Panc1 (cell line): ENCODE measurements at regions not wholly inside any gene's neighbourhood (a gene's known extent, or its start where the extent isn't known, plus 50 kb on each side); places are given as distances from the start of the nearest gene placed in this dataset.
A peak's percentile ranks its signal among the peaks of the same experiment; 100 is the strongest.

Source experiments
- ATAC-seq: fragments of 200-7000 bp; cut with Tn5 transposase; 2 replicates; pipeline ENCODE4 v1.9.1; 2020; ENCODE audit warnings: mild to moderate bottlenecking, moderate library complexity
- BruUV-seq: library from RNA; stranded (reverse); fragments of 400-500 nt; replicated peaks from 2 replicates; lab custom pipeline; 2021; lab: Mats Ljungman, UMichigan
- CTCF ChIA-PET: fragments of 300-600 bp; sonication (Branson Sonifier 250); formaldehyde crosslinking; loops from one replicate; lab custom pipeline; 2022; ENCODE audit warnings: antibody characterized with exemption; lab: Charles Lee
- POLR2A ChIA-PET: fragments of 300-600 bp; sonication (Branson Sonifier 250); formaldehyde crosslinking; loops from one replicate; lab custom pipeline; 2022; ENCODE audit warnings: antibody characterized with exemption; lab: Charles Lee
- DNase-seq: peaks from one replicate; pipeline ENCODE4 v3.0.0-alpha.2; 2010; ENCODE audit warnings: low read depth, low spot score
- H3K27ac ChIP-seq: 2 replicates; pipeline ENCODE4 v1.5.1; 2011; ENCODE audit warnings: mild to moderate bottlenecking, low read length, inconsistent platforms
- H3K27me3 ChIP-seq: fragments of 200-500 bp; sonication (Bioruptor generic); 2 replicates; pipeline ENCODE4 v1.6.0; 2014; ENCODE audit warnings: low read length, inconsistent platforms; ENCODE audit not compliant: control insufficient read depth, insufficient read depth
- H3K36me3 ChIP-seq: fragments of 200-500 bp; sonication (Bioruptor generic); 2 replicates; pipeline ENCODE4 v1.5.1; 2014; ENCODE audit warnings: inconsistent platforms, mild to moderate bottlenecking, low read length, moderate library complexity; ENCODE audit not compliant: control insufficient read depth, insufficient read depth
- H3K4me1 ChIP-seq: 2 replicates; pipeline ENCODE4 v1.5.1; 2011; ENCODE audit warnings: inconsistent platforms, mild to moderate bottlenecking, low read length, moderate library complexity; ENCODE audit not compliant: control insufficient read depth, insufficient read depth
- H3K4me3 ChIP-seq, 2 experiments: 2 replicates each; pipeline ENCODE4 v1.5.1; 2011 to 2012; ENCODE audit warnings: low read depth in 2 of 2, low read length in 2 of 2, mild to moderate bottlenecking in 2 of 2, inconsistent platforms in 1 of 2, moderate library complexity in 1 of 2
- H3K9me3 ChIP-seq: fragments of 200-500 bp; sonication (Bioruptor generic); 2 replicates; pipeline ENCODE4 v1.5.1; 2014; ENCODE audit warnings: low read depth, mild to moderate bottlenecking, inconsistent platforms, low read length, moderate library complexity; ENCODE audit not compliant: control insufficient read depth, insufficient read depth
- POLR2AphosphoS5 ChIP-seq: IDR thresholded peaks from 2 replicates; pipeline ENCODE4 v1.6.1; 2012; ENCODE audit warnings: mild to moderate bottlenecking, low read depth, low read length, moderate library complexity
- SIN3A ChIP-seq: IDR thresholded peaks from 2 replicates; pipeline ENCODE4 v1.6.1; 2012; ENCODE audit warnings: low read depth, mild to moderate bottlenecking, low read length, moderate library complexity, borderline replicate concordance; ENCODE audit not compliant: insufficient read depth
- TCF7L2 ChIP-seq: IDR thresholded peaks from 2 replicates; pipeline ENCODE4 v1.6.1; 2011; ENCODE audit warnings: mild to moderate bottlenecking, low read depth, low read length, inconsistent platforms
- in situ Hi-C: cut with HindIII; loops from 2 replicates; pipeline ENCODE4 v1.10.0; 2016; ENCODE audit warnings: low sequenced_read_pairs, low pct_unique_long_range_greater_than_20kb
- intact Hi-C: fragments of 100-400 bp; cut with micrococcal nuclease; formaldehyde crosslinking; loops from one replicate; pipeline ENCODE4 v1.10.0; 2022; ENCODE audit not compliant: unreplicated experiment
- TF ChIP-seq, protein P1 (sequence below), 2 experiments: IDR thresholded peaks; 2 replicates each; pipeline ENCODE4 v1.6.1; 2011 to 2012; ENCODE audit warnings: low read depth in 2 of 2, control low read depth in 1 of 2, low read length in 1 of 2, mild to moderate bottlenecking in 1 of 2, moderate library complexity in 1 of 2; ENCODE audit not compliant: insufficient read depth in 1 of 2
- TF ChIP-seq, protein P2 (sequence below): fragments of 450-650 bp; IDR thresholded peaks from 2 replicates; pipeline ENCODE4 v1.5.1; 2017; ENCODE audit warnings: mild to moderate bottlenecking

DNA sequence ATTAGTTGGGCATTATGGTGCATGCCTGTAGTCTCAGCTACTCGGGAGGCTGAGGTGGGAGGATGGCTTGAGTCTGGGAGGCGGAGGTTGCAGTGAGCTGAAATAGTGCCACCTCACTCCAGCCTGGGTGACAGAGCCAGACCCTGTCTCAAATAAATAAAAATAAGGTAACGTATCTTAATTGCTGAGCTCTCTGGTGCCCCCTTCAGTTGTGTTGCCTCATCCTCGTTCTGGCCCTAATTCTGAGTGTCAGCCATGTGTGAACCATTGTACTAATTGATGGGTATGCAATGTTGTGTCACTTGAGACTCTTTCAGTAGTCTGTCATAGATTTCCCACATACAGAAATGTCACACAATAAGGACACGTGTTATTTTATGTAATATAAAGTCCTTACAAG lies 363.1 kb upstream of the RBFOX1 start:
- in situ Hi-C loops: no loop called here
- TF ChIP-seq, protein P1, sequence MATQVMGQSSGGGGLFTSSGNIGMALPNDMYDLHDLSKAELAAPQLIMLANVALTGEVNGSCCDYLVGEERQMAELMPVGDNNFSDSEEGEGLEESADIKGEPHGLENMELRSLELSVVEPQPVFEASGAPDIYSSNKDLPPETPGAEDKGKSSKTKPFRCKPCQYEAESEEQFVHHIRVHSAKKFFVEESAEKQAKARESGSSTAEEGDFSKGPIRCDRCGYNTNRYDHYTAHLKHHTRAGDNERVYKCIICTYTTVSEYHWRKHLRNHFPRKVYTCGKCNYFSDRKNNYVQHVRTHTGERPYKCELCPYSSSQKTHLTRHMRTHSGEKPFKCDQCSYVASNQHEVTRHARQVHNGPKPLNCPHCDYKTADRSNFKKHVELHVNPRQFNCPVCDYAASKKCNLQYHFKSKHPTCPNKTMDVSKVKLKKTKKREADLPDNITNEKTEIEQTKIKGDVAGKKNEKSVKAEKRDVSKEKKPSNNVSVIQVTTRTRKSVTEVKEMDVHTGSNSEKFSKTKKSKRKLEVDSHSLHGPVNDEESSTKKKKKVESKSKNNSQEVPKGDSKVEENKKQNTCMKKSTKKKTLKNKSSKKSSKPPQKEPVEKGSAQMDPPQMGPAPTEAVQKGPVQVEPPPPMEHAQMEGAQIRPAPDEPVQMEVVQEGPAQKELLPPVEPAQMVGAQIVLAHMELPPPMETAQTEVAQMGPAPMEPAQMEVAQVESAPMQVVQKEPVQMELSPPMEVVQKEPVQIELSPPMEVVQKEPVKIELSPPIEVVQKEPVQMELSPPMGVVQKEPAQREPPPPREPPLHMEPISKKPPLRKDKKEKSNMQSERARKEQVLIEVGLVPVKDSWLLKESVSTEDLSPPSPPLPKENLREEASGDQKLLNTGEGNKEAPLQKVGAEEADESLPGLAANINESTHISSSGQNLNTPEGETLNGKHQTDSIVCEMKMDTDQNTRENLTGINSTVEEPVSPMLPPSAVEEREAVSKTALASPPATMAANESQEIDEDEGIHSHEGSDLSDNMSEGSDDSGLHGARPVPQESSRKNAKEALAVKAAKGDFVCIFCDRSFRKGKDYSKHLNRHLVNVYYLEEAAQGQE (IDR thresholded peaks at IDR 0.05; ENCODE audit: insufficient read depth in 1 of 2, low read depth in 2 of 2, low read length in 1 of 2): no peak
- TF ChIP-seq, protein P2, sequence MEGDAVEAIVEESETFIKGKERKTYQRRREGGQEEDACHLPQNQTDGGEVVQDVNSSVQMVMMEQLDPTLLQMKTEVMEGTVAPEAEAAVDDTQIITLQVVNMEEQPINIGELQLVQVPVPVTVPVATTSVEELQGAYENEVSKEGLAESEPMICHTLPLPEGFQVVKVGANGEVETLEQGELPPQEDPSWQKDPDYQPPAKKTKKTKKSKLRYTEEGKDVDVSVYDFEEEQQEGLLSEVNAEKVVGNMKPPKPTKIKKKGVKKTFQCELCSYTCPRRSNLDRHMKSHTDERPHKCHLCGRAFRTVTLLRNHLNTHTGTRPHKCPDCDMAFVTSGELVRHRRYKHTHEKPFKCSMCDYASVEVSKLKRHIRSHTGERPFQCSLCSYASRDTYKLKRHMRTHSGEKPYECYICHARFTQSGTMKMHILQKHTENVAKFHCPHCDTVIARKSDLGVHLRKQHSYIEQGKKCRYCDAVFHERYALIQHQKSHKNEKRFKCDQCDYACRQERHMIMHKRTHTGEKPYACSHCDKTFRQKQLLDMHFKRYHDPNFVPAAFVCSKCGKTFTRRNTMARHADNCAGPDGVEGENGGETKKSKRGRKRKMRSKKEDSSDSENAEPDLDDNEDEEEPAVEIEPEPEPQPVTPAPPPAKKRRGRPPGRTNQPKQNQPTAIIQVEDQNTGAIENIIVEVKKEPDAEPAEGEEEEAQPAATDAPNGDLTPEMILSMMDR: peak; percentile 19
- intact Hi-C loops: no loop called here
- H3K27me3 ChIP-seq: no peaks in the 10 kb centered on the region
- no peak for ATAC-seq
- DNase-seq: no peak
- no peaks in the 10 kb centered on the region for H3K9me3 ChIP-seq
- no peak overlapping the region for H3K4me3 ChIP-seq
- ChIA-PET POLR2A (no interaction called here), CTCF (no interaction called here)
- no peaks in the 10 kb centered on the region for H3K4me1 ChIP-seq
- H3K27ac ChIP-seq: no peak overlapping the region
- H3K36me3 ChIP-seq: no peaks in the 10 kb centered on the region
- no TSS peak for BruUV-seq

DNA sequence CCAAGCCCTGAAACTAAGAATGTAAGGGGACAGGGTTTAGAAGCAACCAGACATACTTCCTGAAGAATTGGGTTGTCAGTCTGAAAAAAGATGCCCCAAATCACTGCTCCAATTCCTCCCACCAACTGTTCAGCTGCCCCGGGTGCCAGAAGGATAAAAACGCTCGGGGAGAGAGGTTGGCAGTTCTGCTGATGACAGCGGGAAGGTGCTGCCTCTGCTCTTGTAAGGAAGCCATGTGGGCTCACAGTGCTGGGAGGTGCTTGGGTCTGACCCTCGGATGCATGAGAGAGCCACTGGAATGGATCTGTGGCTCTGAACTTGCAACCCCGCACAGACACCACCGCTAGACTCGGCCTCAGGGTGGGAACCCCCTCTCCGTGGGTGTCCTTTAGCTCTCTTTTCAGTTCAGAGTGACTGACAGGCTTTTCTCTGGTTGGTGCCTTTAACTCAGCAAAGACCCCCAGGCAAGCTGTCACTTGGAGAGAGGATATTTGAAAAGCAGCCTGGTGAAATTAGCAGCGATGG lies 364.8 kb upstream of the RBFOX1 start:
- CTCF ChIA-PET: no interaction called here

DNA sequence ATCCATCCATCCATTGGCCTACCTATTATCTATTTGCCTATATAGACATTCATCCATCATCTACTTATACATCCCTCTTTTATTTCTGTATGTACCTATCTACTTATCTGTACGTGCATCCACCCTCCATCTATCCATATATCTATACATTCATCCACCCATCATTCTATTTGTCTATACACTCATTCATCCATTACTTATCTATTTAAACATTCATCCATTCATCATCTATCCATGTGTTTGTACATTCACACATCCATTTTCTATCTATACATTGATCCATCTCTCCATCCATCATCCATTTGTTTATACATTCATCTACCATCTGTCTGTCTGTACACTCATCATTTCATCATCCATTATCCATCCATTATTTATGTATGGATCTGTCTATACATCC lies 365.7 kb upstream of the RBFOX1 start:
- Histone ChIP-seq H3K27me3 (no peaks in the 10 kb centered on the region), H3K4me1 (no peaks in the 10 kb centered on the region), H3K9me3 (no peaks in the 10 kb centered on the region), H3K36me3 (no peaks in the 10 kb centered on the region), H3K4me3 (no peak overlapping the region), H3K27ac (no peak overlapping the region)
- TF ChIP-seq SIN3A (no peak), POLR2AphosphoS5 (no peak), TCF7L2 (no peak)
- TF ChIP-seq, protein P1 (IDR thresholded peaks at IDR 0.05; ENCODE audit: insufficient read depth in 1 of 2, low read depth in 2 of 2, low read length in 1 of 2): no peak
- TF ChIP-seq, protein P2: no peak
- intact Hi-C loops: no loop called here
- in situ Hi-C loops: no loop called here
- ATAC-seq: no peak
- no peak for DNase-seq
- no TSS peak for BruUV-seq
- CTCF ChIA-PET: no interaction called here
- POLR2A ChIA-PET: no interaction called here

More for the DNA sequence above, 364.8 kb upstream of the RBFOX1 start:
- DNase-seq: no peak
- ATAC-seq: no peak
- H3K4me1 ChIP-seq: no peaks in the 10 kb centered on the region
- H3K4me3 ChIP-seq: no peak overlapping the region
- in situ Hi-C loops: no loop called here
- POLR2A ChIA-PET: no interaction called here
- H3K9me3 ChIP-seq: no peaks in the 10 kb centered on the region
- no peaks in the 10 kb centered on the region for H3K27me3 ChIP-seq
- intact Hi-C loops: no loop called here
- no peaks in the 10 kb centered on the region for H3K36me3 ChIP-seq
- no TSS peak for BruUV-seq
- TF ChIP-seq POLR2AphosphoS5: no peak
- H3K27ac ChIP-seq: no peak overlapping the region
